GM21619 (cell line): ENCODE measurements at regions not wholly inside any gene's neighbourhood (a gene's known extent, or its start where the extent isn't known, plus 50 kb on each side); places are given as distances from the start of the nearest gene placed in this dataset.
"Not testable (repeated sequence)": the region's sequence is repeated elsewhere in the genome, so short reads cannot be mapped to it uniquely, and the experiment has no call there.

Experiments used
- ATAC-seq: cut with Tn5 transposase; IDR thresholded peaks from one replicate; pipeline ENCODE4 v1.9.1; 2021; ENCODE audit not compliant: unreplicated experiment

GRCh38 chr11:23729088-23729487, 767.8 kb upstream of the LUZP2 start:
- no peak for ATAC-seq

GRCh38 chr11:23730307-23730998, 766.4 kb upstream of the LUZP2 start:
- ATAC-seq: no peak

DNA sequence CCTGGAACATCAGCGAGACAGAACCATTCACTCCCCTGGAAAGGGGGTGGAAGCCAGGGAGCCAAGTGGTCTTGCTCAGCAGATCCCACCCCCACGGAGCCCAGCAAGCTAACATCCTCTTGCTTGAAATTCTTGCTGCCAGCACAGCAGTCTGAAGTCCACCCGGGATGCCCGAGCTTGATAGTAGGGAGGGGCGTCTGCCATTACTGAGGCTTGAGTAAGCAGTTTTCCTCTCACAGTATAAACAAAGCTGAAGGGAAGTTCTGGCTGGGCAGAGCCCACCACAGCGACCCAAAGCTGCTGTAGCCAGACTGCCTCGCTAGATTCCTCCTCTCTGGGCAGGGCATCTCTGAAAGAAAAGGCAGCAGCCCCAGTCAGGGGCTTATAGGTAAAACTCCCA, 764.8 kb upstream of the LUZP2 start:
- no peak for ATAC-seq

DNA sequence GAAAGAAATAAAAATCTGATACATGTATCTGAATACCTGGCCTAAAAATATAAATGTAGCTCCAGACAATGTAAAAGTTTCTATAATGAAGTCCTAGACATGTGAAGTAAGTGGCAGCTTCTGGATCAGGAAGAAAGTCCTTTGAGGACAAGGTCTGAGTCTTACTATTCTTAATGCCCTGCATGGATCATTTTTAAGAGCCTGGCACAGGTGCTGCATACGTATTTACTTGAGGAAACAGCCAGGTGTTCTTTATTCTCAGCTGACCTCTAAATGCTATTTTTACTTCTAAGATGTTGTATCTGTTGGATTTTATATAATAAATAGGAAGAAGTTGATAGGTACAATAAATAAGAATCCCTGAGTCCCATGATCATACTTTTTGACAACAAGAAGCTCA, 750.0 kb upstream of the LUZP2 start:
- no peak for ATAC-seq

DNA sequence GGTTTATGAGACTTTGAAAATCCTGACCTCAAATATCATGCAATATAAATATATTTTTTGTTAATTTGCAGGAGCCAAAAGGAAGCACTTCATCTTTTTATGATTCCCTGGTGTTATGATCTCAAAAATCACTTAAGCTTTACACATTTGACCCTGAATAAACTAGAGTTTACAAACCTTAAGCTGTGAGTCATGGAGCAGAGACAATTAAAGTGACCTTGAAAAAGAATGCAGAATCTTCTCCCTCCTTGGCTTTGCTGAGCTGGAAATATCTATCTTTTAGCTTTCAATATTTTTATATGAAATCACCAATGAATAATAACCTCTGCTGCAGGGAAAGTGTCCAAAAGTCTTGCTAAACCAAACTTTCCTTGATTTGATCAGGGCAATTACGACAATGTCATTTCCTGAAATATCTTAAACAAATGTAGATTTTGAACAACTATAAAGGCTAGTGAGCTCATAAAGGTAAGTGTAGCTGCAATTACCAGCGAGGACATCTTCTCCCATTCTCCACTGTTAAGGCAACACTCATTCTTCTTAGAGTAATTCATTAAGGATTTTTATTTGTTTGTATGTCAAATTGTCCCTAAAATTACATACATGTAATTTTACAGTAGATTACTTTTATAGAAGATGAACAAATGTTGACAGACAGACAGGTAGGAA, 747.0 kb upstream of the LUZP2 start:
- no peak for ATAC-seq

GRCh38 chr11:23751280-23751679, 745.6 kb upstream of the LUZP2 start:
- no peak for ATAC-seq

DNA sequence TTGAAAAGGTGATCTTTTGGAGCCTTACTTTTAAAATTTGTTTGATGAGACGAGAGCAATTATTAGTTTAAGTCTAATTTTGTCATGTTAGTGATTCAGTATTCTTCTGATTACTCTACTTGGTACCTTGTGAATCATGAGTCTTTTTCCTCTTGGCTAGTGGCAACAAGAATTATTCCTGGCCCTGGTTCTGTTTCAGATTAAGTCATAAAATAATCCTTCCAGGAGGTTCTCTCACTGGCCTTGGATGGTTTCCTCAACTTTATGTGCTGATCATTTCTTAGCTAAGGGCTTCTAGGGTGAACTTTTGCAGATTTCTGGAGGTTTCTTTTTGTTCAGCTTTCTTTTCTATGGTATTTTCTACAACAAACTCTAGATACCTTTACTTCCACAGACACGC, 741.8 kb upstream of the LUZP2 start:
- ATAC-seq: no peak

GRCh38 chr11:23755769-23756168, 741.1 kb upstream of the LUZP2 start:
- no peak for ATAC-seq

GRCh38 chr11:23759489-23759888, 737.4 kb upstream of the LUZP2 start:
- no peak for ATAC-seq

- ATAC-seq: no peak
These were observed 732.6 kb upstream of the LUZP2 start for GRCh38 chr11:23764286-23764685.

DNA sequence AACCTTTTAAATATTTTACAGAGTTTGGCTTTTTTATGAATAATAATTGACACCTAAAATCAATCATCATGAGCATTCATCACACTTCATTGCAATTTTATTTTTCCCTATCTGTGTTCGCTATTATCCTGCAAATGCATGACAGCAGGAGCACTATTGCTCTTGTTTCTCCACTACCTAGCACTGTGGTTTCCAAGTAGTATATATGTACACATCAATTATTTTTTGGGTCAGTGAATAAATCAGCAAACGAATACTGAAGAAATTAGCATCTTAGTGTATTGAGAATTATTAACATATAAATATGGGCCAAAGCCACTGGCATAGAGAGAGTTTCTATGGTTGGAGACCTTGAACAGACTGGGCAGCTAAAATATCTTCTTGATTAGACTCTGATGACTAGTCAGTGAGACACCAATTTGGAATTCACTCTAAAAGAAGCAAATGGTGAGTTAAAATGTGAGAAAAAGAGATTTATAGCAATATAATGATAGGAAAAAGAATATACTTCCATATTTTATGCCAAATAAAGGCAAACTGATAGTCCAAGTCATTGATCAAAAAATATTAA, 731.1 kb upstream of the LUZP2 start:
- ATAC-seq: no peak

GRCh38 chr11:23767576-23767975, 729.3 kb upstream of the LUZP2 start:
- no peak for ATAC-seq

DNA sequence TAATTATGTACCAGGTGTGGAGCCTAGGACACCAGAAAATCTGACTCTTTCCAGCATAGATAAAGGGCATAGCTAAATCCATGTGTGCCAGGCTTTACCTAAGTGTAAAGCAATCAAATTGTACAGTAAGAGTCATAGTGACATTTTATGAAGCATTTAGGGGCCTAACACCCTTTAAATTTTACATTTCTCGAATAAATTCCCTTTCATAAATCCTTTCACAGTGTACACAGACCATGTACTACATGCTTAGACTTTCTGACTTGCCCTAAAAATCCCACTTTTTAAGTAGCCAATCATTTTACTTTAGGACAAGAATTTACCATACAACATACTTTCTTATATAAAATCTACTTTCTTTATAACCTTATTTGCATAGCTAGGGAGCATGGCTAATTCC, 727.6 kb upstream of the LUZP2 start:
- ATAC-seq: no peak

DNA sequence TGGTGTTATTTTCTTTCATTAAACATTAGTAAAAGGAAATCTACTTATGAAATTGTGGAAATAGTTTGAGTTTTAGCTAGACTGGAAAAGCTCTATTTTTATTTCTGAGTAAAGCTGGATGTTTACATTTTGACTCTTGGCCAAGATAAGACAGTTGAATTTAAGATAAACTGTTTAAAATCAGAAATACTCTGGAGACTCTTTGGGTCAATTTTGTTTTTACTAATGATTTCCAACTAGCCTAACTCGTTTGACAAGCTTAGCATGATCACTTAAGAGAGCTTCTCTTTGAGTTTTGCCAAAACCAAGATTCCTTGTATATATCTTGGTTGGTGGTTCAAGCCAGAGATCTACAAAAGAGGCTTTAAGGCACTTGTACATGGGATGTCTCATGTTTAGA, 724.8 kb upstream of the LUZP2 start:
- ATAC-seq: no peak

DNA sequence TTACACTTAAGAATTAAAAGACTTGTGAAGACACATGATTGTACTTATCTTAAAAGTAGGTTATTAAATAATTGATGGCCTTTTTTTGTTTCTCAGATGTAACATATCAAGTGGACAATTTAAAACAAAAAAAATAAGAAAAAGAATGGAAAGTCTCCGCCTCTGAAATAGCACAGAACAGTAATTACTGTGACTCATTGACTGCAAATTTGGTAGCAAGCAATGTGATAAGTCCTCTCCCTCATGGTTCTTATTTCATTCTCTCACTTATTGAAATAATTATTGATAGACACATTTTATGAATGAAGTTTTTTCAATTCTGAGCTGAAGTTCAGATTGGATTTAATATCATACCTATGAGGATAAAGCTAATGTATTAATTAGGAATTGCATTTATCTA, 717.9 kb upstream of the LUZP2 start:
- ATAC-seq: no peak

DNA sequence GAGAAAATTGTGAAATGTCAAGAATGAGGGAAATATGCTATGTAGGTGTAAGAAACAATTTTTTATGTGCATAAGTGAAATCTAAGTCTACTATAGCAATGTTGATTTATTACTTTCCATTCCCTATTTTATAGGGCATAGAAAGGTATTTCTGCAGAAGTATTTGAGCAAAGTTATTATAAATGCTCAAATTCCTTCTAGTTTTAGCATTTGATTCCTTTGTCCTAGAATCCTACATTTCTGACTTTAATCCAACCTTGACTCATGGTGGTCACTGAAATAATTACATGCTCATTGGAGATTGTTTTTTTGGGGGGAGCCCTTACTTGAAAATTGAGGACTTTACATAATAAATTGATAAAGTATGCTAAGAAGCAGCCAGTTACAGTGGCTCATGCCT, 716.6 kb upstream of the LUZP2 start:
- ATAC-seq: no peak

DNA sequence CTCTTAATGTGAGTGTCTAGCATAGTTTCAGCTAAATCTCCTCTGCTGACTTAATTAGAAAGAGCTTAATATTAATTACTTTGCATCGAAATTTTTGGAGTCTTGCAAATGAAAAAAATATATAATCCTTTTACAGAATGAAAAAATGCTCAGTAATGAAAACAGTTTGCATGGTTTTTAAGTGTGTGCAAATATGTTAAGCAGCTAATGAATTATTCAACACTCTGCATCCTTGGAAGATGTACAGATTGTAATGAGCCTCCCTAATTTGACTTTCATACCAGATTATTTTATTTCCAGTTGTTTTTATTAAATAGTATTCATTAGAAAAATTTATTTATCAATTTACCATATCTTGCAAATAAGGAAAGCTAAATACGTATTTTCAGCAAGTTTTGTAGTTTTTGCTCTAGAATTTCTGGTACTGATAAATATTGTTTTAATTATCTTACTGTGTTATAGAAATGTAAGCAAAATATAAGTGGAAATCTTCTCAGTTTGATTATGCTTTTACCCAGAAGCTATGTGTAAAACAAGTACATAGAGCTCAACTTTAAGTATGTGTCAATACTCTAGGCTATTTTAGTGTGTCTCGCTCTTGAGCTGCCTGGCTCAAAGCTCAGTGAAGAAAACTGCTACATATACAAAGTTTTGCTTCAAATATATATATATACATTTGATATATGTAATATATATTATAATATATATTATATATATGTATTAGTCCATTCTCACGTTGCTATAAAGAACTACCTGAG, 714.9 kb upstream of the LUZP2 start:
- ATAC-seq: no peak

- not testable (repeated sequence) for ATAC-seq
These were observed 709.9 kb upstream of the LUZP2 start for GRCh38 chr11:23786974-23787373.

DNA sequence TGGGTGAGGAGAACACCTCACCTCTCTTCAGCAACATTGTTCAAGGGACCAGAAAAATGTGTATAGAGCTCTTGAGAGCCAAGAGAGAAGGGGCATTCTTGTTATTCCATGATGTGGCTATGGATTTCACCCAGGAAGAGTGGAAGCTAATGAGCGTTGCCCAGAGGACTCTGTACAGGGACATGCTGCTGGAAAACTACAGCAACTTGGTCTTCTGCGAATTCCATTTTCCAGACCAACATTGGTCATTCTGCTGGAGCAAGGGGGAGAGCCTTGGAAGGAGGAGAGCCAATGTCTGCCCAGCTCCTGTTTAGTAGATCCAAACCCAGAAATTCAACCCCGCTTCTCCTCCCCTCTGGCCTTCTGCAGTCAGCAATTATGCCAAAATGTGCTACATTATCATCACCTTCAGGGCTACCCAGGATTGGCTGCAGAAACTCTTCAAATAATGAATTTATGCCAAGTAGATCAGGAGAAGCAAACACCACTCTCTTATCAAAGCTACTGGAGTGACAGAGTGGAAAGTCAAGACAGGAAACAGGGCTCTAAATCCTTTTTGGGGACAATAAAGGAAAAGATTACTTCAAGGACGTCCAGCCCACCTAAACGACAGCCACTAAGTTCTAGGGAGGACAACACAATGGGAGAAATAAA, 707.5 kb upstream of the LUZP2 start:
- ATAC-seq: no peak

DNA sequence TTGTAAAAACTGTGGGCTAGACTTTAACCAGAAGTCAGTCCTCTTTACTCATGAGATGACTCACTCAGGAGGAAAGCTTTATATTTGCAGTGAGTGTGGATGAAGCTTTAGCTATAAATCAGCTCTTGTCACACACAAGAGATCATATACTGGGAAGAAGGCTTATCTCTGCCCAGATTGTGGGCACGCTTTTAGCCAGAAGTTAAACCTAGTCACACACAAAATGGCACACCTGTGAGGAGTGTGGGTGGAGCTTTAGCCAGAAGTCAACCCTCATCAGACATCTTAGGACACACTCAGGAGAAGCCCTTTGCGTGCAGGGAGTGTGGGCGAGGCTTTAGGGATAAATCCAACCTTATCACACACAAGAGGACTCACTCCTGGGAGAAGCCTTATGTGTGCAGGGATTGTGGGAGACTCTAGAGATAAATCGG, 706.9 kb upstream of the LUZP2 start:
- ATAC-seq: no peak
